ENCODE measurements at regions not wholly inside any gene's neighbourhood (a gene's known extent, or its start where the extent isn't known, plus 50 kb on each side); places are given as distances from the start of the nearest gene placed in this dataset.
"Not testable (repeated sequence)": the region's sequence is repeated elsewhere in the genome, so short reads cannot be mapped to it uniquely, and the experiment has no call there.

DNA sequence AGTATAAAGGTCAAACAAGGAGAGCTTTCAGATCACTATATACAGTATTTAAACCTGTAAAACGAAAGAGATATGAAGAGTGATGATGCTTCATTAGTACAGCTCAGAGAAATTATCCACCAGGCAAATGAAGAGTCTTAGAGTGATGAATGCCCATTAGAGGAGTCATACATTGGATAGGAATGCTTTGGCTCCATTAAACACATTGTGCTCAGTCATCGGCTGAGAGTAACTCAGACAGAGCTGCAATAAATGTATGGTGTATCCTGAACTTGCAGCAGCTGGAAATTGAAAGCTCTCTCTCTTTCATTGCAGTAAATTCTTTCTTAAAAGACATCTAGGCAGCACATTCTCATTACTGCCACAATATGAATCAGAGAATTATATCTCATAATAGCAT is 340.8 kb upstream of the SPHKAP start:
- Histone ChIP-seq H3K4me3 (ENCODE audit: low read depth, low read length) (no peak overlapping the region), H3K9me3 (ENCODE audit: control insufficient read depth, insufficient read depth, low read length) (no peaks in the 10 kb centered on the region), H3K27ac (ENCODE audit: low read depth, low read length) (no peak overlapping the region), H3K27me3 (ENCODE audit: control insufficient read depth, insufficient read depth, low read length) (no peaks in the 10 kb centered on the region)
- TF ChIP-seq CTCF (IDR thresholded peaks at IDR 0.05; ENCODE audit: low read depth, low read length): no peak
- no peak for DNase-seq (ENCODE audit: low read depth, low spot score)
- POLR2A ChIA-PET: no interaction called here
- CTCF ChIA-PET: no interaction called here

- no peaks in the 10 kb centered on the region for H3K9me3 ChIP-seq (ENCODE audit: control insufficient read depth, insufficient read depth, low read length)
- TF ChIP-seq CTCF (IDR thresholded peaks at IDR 0.05; ENCODE audit: low read depth, low read length): no peak
- DNase-seq (ENCODE audit: low read depth, low spot score): no peak
- ChIA-PET POLR2A (no interaction called here), CTCF (no interaction called here)
- H3K27ac ChIP-seq (ENCODE audit: low read depth, low read length): no peak overlapping the region
- no peak overlapping the region for H3K4me3 ChIP-seq (ENCODE audit: low read depth, low read length)
- H3K27me3 ChIP-seq (ENCODE audit: control insufficient read depth, insufficient read depth, low read length): no peaks in the 10 kb centered on the region
Measured at GRCh38 chr2:228519561-228519960, 338.1 kb upstream of the SPHKAP start.

GRCh38 chr2:228516019-228516418 is 334.5 kb upstream of the SPHKAP start:
- Histone ChIP-seq H3K9me3 (ENCODE audit: control insufficient read depth, insufficient read depth, low read length) (no peaks in the 10 kb centered on the region), H3K27me3 (ENCODE audit: control insufficient read depth, insufficient read depth, low read length) (no peaks in the 10 kb centered on the region), H3K4me3 (ENCODE audit: low read depth, low read length) (no peak overlapping the region), H3K27ac (ENCODE audit: low read depth, low read length) (no peak overlapping the region)
- no peak for TF ChIP-seq CTCF (IDR thresholded peaks at IDR 0.05; ENCODE audit: low read depth, low read length)
- CTCF ChIA-PET: no interaction called here
- POLR2A ChIA-PET: no interaction called here
- no peak for DNase-seq (ENCODE audit: low read depth, low spot score)

GRCh38 chr2:228513480-228513879 is 332.0 kb upstream of the SPHKAP start:
- H3K4me3 ChIP-seq (ENCODE audit: low read depth, low read length); CTCF ChIA-PET; DNase-seq (ENCODE audit: low read depth, low spot score); H3K27ac ChIP-seq (ENCODE audit: low read depth, low read length); H3K27me3 ChIP-seq (ENCODE audit: control insufficient read depth, insufficient read depth, low read length); H3K9me3 ChIP-seq (ENCODE audit: control insufficient read depth, insufficient read depth, low read length); POLR2A ChIA-PET: not testable (repeated sequence)

GRCh38 chr2:228509021-228509420 is 327.5 kb upstream of the SPHKAP start:
- H3K27ac ChIP-seq (ENCODE audit: low read depth, low read length): no peak overlapping the region
- no peak for DNase-seq (ENCODE audit: low read depth, low spot score)
- ChIA-PET CTCF (no interaction called here), POLR2A (no interaction called here)
- no peak for TF ChIP-seq CTCF (IDR thresholded peaks at IDR 0.05; ENCODE audit: low read depth, low read length)
- no peaks in the 10 kb centered on the region for H3K9me3 ChIP-seq (ENCODE audit: control insufficient read depth, insufficient read depth, low read length)
- H3K27me3 ChIP-seq (ENCODE audit: control insufficient read depth, insufficient read depth, low read length): no peaks in the 10 kb centered on the region
- no peak overlapping the region for H3K4me3 ChIP-seq (ENCODE audit: low read depth, low read length)

- H3K4me3 ChIP-seq (ENCODE audit: low read depth, low read length): no peak overlapping the region
- H3K9me3 ChIP-seq (ENCODE audit: control insufficient read depth, insufficient read depth, low read length): no peaks in the 10 kb centered on the region
- ChIA-PET CTCF (no interaction called here), POLR2A (no interaction called here)
- no peak overlapping the region for H3K27ac ChIP-seq (ENCODE audit: low read depth, low read length)
- no peaks in the 10 kb centered on the region for H3K27me3 ChIP-seq (ENCODE audit: control insufficient read depth, insufficient read depth, low read length)
- TF ChIP-seq CTCF (IDR thresholded peaks at IDR 0.05; ENCODE audit: low read depth, low read length): no peak
- no peak for DNase-seq (ENCODE audit: low read depth, low spot score)
Measured at GRCh38 chr2:228507870-228508269, 326.4 kb upstream of the SPHKAP start.

Data from AG04450 (cell line).